WTC11 (cell line): ENCODE measurements at regions not wholly inside any gene's neighbourhood (a gene's known extent, or its start where the extent isn't known, plus 50 kb on each side); places are given as distances from the start of the nearest gene placed in this dataset.

ENCODE experiments used
- ATAC-seq: fragments of 200-7000 bp; cut with Tn5 transposase; 2 replicates; pipeline ENCODE4 v1.10.0; 2021; ENCODE audit warnings: mild to moderate bottlenecking, moderate library complexity
- CTCF ChIA-PET: fragments of 300-600 bp; sonication (Branson Sonifier 250); formaldehyde crosslinking; loops from one replicate; lab custom pipeline; 2021; ENCODE audit warnings: antibody characterized with exemption; lab: Charles Lee
- POLR2A ChIA-PET: fragments of 350-600 bp; sonication (Branson Sonifier 250); formaldehyde crosslinking; loops from one replicate; lab custom pipeline; 2021; ENCODE audit warnings: antibody characterized with exemption; lab: Charles Lee
- DNase-seq: peaks from one replicate; pipeline ENCODE4 v3.0.0; 2021; ENCODE audit warnings: low spot score
- H3K27ac Mint-ChIP-seq: 2 replicates; pipeline ENCODE4 v1.8.0; 2021; ENCODE audit warnings: mixed read lengths
- H3K27me3 Mint-ChIP-seq: 2 replicates; pipeline ENCODE4 v1.8.0; 2021; ENCODE audit warnings: low read depth, mild to moderate bottlenecking, moderate library complexity, mixed read lengths
- H3K36me3 Mint-ChIP-seq: 2 replicates; pipeline ENCODE4 v1.8.0; 2021; ENCODE audit warnings: mixed read lengths
- H3K4me1 Mint-ChIP-seq: 2 replicates; pipeline ENCODE4 v1.8.0; 2022; ENCODE audit warnings: mixed read lengths
- H3K4me3 Mint-ChIP-seq: 2 replicates; pipeline ENCODE4 v1.8.0; 2021; ENCODE audit warnings: mild to moderate bottlenecking, moderate library complexity, mixed read lengths
- H3K9me3 Mint-ChIP-seq: 2 replicates; pipeline ENCODE4 v1.8.0; 2021; ENCODE audit warnings: mixed read lengths
- AFF4 ChIP-seq: sonication (generic); formaldehyde crosslinking; IDR thresholded peaks from 2 replicates; pipeline ENCODE4 v1.8.1; 2023; ENCODE audit warnings: mild to moderate bottlenecking, missing genetic modification reagents, borderline replicate concordance
- E2F4 ChIP-seq: sonication (generic); formaldehyde crosslinking; IDR thresholded peaks from 2 replicates; pipeline ENCODE4 v1.8.1; 2022; ENCODE audit warnings: low read depth, mild to moderate bottlenecking, moderate library complexity, missing genetic modification reagents, borderline replicate concordance
- FOXK1 ChIP-seq: sonication (generic); formaldehyde crosslinking; IDR thresholded peaks from 2 replicates; pipeline ENCODE4 v1.8.0; 2022; ENCODE audit warnings: mild to moderate bottlenecking, moderate library complexity, missing genetic modification reagents
- FOXP1 ChIP-seq: sonication (generic); formaldehyde crosslinking; IDR thresholded peaks from 2 replicates; pipeline ENCODE4 v1.8.0; 2022; ENCODE audit warnings: missing genetic modification reagents, mild to moderate bottlenecking, moderate library complexity, borderline replicate concordance
- HMGA2 ChIP-seq: fragments of 250-450 bp; sonication (Bioruptor Pico); IDR thresholded peaks from 2 replicates; pipeline ENCODE4 v1.4.0; 2021; ENCODE audit warnings: mild to moderate bottlenecking, moderate library complexity
- HMGXB4 ChIP-seq: sonication (generic); formaldehyde crosslinking; IDR thresholded peaks from 2 replicates; pipeline ENCODE4 v1.8.1; 2023; ENCODE audit warnings: mild to moderate bottlenecking, moderate library complexity, missing genetic modification reagents
- IRF2 ChIP-seq: sonication (generic); formaldehyde crosslinking; IDR thresholded peaks from 2 replicates; pipeline ENCODE4 v1.8.0; 2022; ENCODE audit warnings: low read depth, missing genetic modification reagents, borderline replicate concordance
- MYBL2 ChIP-seq: sonication (generic); formaldehyde crosslinking; IDR thresholded peaks from 2 replicates; pipeline ENCODE4 v1.8.1; 2023; ENCODE audit warnings: mild to moderate bottlenecking, moderate library complexity, missing genetic modification reagents
- NFYB ChIP-seq: sonication (generic); formaldehyde crosslinking; conservative IDR thresholded peaks from 2 replicates; pipeline ENCODE4 v1.8.0; 2022; ENCODE audit warnings: low read depth, missing genetic modification reagents
- RORB ChIP-seq: fragments of 250-450 bp; sonication (Bioruptor Pico); IDR thresholded peaks from 2 replicates; pipeline ENCODE4 v1.9.0; 2021; ENCODE audit warnings: mild to moderate bottlenecking
- ZBTB21 ChIP-seq: sonication (generic); formaldehyde crosslinking; IDR thresholded peaks from 2 replicates; pipeline ENCODE4 v1.8.1; 2023; ENCODE audit warnings: mild to moderate bottlenecking, missing genetic modification reagents, borderline replicate concordance
- ZNF263 ChIP-seq: sonication (generic); formaldehyde crosslinking; IDR thresholded peaks from 2 replicates; pipeline ENCODE4 v1.8.1; 2022; ENCODE audit warnings: low read depth, mild to moderate bottlenecking, moderate library complexity, missing genetic modification reagents
- ZNF423 ChIP-seq: fragments of 250-450 bp; sonication (Bioruptor Pico); IDR thresholded peaks from 2 replicates; pipeline ENCODE4 v2.1.2; 2022; ENCODE audit warnings: mild to moderate bottlenecking, moderate library complexity
- ZNF425 ChIP-seq: fragments of 250-450 bp; sonication (Bioruptor Pico); conservative IDR thresholded peaks from 2 replicates; pipeline ENCODE4 v1.9.0; 2021; ENCODE audit warnings: mild to moderate bottlenecking
- ZNF671 ChIP-seq: fragments of 250-450 bp; sonication (Bioruptor Pico); IDR thresholded peaks from 2 replicates; pipeline ENCODE4 v1.8.0; 2021; ENCODE audit warnings: mild to moderate bottlenecking
- TF ChIP-seq, protein P1 (sequence below): sonication (generic); formaldehyde crosslinking; conservative IDR thresholded peaks from 2 replicates; pipeline ENCODE4 v1.8.1; 2023; ENCODE audit warnings: mild to moderate bottlenecking, low read depth, missing genetic modification reagents, moderate library complexity
- TF ChIP-seq, protein P2 (sequence below): sonication (generic); formaldehyde crosslinking; IDR thresholded peaks from 2 replicates; pipeline ENCODE4 v1.8.0; 2023; ENCODE audit warnings: missing genetic modification reagents
- TF ChIP-seq, protein P3 (sequence below): fragments of 250-450 bp; sonication (Bioruptor Pico); IDR thresholded peaks from 2 replicates; pipeline ENCODE4 v1.9.0; 2021; ENCODE audit warnings: mild to moderate bottlenecking, borderline replicate concordance

DNA sequence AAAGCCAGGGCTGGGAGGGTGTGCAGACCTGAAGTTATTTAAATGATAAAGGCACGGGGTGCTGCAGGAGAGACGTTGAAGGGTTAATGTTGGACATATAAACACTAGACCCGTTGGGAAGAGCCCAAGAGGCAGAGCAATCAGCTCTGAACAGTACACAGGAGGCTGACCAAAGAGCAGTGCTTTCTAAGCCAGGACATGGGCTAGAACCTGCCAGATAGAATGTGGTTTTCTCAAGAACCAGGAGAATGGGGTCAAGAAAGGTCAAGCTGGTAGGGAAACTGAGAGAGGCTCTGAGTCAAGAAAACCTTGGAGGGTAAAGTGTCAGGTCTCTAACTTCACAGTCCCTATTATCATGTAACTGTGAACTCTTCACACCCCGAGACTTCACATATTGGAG lies 143.2 kb upstream of the EEA1 start:
- Mint-ChIP-seq H3K27me3 (peaks cover 74% of the 10 kb centered on the region), H3K4me1 (peaks cover 23% of the 10 kb centered on the region), H3K9me3 (peaks cover 10% of the 10 kb centered on the region), H3K4me3 (no peak overlapping the region), H3K27ac (no peak overlapping the region), H3K36me3 (peaks cover 3% of the 10 kb centered on the region; the same call in 1 of the 2 replicates)
- ATAC-seq (peak; percentile 18; the same call in 1 of the 2 replicates), DNase-seq (no peak)
- ChIA-PET CTCF (no interaction called here), POLR2A (no interaction called here)
- TF ChIP-seq HMGA2 (no peak), MYBL2 (CRISPR knock-in tag) (no peak), IRF2 (CRISPR knock-in tag) (no peak), FOXK1 (CRISPR knock-in tag) (no peak), E2F4 (no peak), FOXP1 (no peak), ZNF671 (CRISPR knock-in tag) (no peak), ZNF425 (CRISPR knock-in tag) (no peak), ZNF423 (CRISPR knock-in tag) (no peak)
- TF ChIP-seq, protein P1, sequence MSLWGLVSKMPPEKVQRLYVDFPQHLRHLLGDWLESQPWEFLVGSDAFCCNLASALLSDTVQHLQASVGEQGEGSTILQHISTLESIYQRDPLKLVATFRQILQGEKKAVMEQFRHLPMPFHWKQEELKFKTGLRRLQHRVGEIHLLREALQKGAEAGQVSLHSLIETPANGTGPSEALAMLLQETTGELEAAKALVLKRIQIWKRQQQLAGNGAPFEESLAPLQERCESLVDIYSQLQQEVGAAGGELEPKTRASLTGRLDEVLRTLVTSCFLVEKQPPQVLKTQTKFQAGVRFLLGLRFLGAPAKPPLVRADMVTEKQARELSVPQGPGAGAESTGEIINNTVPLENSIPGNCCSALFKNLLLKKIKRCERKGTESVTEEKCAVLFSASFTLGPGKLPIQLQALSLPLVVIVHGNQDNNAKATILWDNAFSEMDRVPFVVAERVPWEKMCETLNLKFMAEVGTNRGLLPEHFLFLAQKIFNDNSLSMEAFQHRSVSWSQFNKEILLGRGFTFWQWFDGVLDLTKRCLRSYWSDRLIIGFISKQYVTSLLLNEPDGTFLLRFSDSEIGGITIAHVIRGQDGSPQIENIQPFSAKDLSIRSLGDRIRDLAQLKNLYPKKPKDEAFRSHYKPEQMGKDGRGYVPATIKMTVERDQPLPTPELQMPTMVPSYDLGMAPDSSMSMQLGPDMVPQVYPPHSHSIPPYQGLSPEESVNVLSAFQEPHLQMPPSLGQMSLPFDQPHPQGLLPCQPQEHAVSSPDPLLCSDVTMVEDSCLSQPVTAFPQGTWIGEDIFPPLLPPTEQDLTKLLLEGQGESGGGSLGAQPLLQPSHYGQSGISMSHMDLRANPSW (CRISPR knock-in tag): no peak
- TF ChIP-seq, protein P2, sequence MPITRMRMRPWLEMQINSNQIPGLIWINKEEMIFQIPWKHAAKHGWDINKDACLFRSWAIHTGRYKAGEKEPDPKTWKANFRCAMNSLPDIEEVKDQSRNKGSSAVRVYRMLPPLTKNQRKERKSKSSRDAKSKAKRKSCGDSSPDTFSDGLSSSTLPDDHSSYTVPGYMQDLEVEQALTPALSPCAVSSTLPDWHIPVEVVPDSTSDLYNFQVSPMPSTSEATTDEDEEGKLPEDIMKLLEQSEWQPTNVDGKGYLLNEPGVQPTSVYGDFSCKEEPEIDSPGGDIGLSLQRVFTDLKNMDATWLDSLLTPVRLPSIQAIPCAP (CRISPR knock-in tag): no peak
- TF ChIP-seq, all 79 proteins: peak for 0

GRCh38 chr12:93073324-93073723 lies 144.2 kb upstream of the EEA1 start:
- peaks cover 78% of the 10 kb centered on the region for H3K27me3 Mint-ChIP-seq
- ChIA-PET POLR2A (no interaction called here), CTCF (no interaction called here)
- TF ChIP-seq, protein P3, sequence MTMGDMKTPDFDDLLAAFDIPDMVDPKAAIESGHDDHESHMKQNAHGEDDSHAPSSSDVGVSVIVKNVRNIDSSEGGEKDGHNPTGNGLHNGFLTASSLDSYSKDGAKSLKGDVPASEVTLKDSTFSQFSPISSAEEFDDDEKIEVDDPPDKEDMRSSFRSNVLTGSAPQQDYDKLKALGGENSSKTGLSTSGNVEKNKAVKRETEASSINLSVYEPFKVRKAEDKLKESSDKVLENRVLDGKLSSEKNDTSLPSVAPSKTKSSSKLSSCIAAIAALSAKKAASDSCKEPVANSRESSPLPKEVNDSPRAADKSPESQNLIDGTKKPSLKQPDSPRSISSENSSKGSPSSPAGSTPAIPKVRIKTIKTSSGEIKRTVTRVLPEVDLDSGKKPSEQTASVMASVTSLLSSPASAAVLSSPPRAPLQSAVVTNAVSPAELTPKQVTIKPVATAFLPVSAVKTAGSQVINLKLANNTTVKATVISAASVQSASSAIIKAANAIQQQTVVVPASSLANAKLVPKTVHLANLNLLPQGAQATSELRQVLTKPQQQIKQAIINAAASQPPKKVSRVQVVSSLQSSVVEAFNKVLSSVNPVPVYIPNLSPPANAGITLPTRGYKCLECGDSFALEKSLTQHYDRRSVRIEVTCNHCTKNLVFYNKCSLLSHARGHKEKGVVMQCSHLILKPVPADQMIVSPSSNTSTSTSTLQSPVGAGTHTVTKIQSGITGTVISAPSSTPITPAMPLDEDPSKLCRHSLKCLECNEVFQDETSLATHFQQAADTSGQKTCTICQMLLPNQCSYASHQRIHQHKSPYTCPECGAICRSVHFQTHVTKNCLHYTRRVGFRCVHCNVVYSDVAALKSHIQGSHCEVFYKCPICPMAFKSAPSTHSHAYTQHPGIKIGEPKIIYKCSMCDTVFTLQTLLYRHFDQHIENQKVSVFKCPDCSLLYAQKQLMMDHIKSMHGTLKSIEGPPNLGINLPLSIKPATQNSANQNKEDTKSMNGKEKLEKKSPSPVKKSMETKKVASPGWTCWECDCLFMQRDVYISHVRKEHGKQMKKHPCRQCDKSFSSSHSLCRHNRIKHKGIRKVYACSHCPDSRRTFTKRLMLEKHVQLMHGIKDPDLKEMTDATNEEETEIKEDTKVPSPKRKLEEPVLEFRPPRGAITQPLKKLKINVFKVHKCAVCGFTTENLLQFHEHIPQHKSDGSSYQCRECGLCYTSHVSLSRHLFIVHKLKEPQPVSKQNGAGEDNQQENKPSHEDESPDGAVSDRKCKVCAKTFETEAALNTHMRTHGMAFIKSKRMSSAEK (CRISPR knock-in tag): no peak
- TF ChIP-seq ZBTB21 (CRISPR knock-in tag) (no peak), NFYB (CRISPR knock-in tag) (no peak), HMGXB4 (CRISPR knock-in tag) (no peak), RORB (CRISPR knock-in tag) (no peak), AFF4 (CRISPR knock-in tag) (no peak), ZNF263 (CRISPR knock-in tag) (no peak)

More at GRCh38 chr12:93073324-93073723, 144.2 kb upstream of the EEA1 start:
- Mint-ChIP-seq H3K4me1 (peaks cover 33% of the 10 kb centered on the region), H3K36me3 (peaks cover 3% of the 10 kb centered on the region; the same call in 1 of the 2 replicates), H3K9me3 (peaks cover 10% of the 10 kb centered on the region), H3K27ac (no peak overlapping the region), H3K4me3 (no peak overlapping the region)
- no peak for DNase-seq
- no peak for ATAC-seq
